Subcutaneous abdominal adipose tissue (tissue), 5 donors: ENCODE measurements at regions not wholly inside any gene's neighbourhood (a gene's known extent, or its start where the extent isn't known, plus 50 kb on each side); places are given as distances from the start of the nearest gene placed in this dataset.
"Not testable (repeated sequence)": the region's sequence is repeated elsewhere in the genome, so short reads cannot be mapped to it uniquely, and the experiment has no call there.

Source experiments
- H3K27ac ChIP-seq: one replicate; pipeline ENCODE4 v1.7.0; 2013; ENCODE audit warnings: low read depth, mild to moderate bottlenecking, inconsistent platforms, low read length, moderate library complexity
- H3K27me3 ChIP-seq, 5 donors: one replicate each; pipeline ENCODE4 v1.7.0; 2013; ENCODE audit warnings: low read length in 5 of 5, inconsistent platforms in 1 of 5; ENCODE audit not compliant: control insufficient read depth in 5 of 5, insufficient read depth in 4 of 5
- H3K36me3 ChIP-seq, 5 donors: one replicate each; pipeline ENCODE4 v1.7.0; 2013; ENCODE audit warnings: low read length in 5 of 5; ENCODE audit not compliant: control insufficient read depth in 5 of 5, insufficient read depth in 5 of 5
- H3K4me1 ChIP-seq, 5 donors: one replicate each; pipeline ENCODE4 v1.7.0; 2013; ENCODE audit warnings: low read length in 5 of 5, mild to moderate bottlenecking in 3 of 5, moderate library complexity in 1 of 5; ENCODE audit not compliant: control insufficient read depth in 5 of 5, insufficient read depth in 5 of 5
- H3K4me3 ChIP-seq, 5 donors: one replicate each; pipeline ENCODE4 v1.7.0; 2013; ENCODE audit warnings: low read length in 5 of 5, low read depth in 1 of 5
- H3K9ac ChIP-seq, 5 donors: one replicate each; pipeline ENCODE4 v1.7.0; 2013; ENCODE audit warnings: low read length in 5 of 5, mild to moderate bottlenecking in 4 of 5, moderate library complexity in 3 of 5
- H3K9me3 ChIP-seq, 5 donors: one replicate each; pipeline ENCODE4 v1.7.0; 2013; ENCODE audit warnings: low read length in 5 of 5; ENCODE audit not compliant: control insufficient read depth in 5 of 5
- donor health status: healthy.
- donor health status: healthy.
- donor health status: healthy.
- donor health status: healthy.
- donor health status: healthy.

GRCh38 chr1:119191325-119191724, 50.9 kb upstream of the WARS2 start:
- H3K4me1 ChIP-seq = peaks cover 0 to 4% (median 0%) of the 10 kb centered on the region in 5 donors
- H3K27me3 ChIP-seq = no peaks in the 10 kb centered on the region
- H3K36me3 ChIP-seq = no peaks in the 10 kb centered on the region
- no peak overlapping the region for H3K27ac ChIP-seq
- no peaks in the 10 kb centered on the region for H3K9me3 ChIP-seq
- H3K9ac ChIP-seq = no peak overlapping the region
- no peak overlapping the region for H3K4me3 ChIP-seq

- peaks cover 0 to 4% (median 0%) of the 10 kb centered on the region in 5 donors for H3K4me1 ChIP-seq
- H3K27ac ChIP-seq = no peak overlapping the region
- no peaks in the 10 kb centered on the region for H3K27me3 ChIP-seq
- no peaks in the 10 kb centered on the region for H3K36me3 ChIP-seq
- H3K9ac ChIP-seq = no peak overlapping the region
- no peak overlapping the region for H3K4me3 ChIP-seq
- H3K9me3 ChIP-seq = peaks cover 0 to 2% (median 1%) of the 10 kb centered on the region in 5 donors
Observed at GRCh38 chr1:119204197-119204960, 63.9 kb upstream of the WARS2 start.

GRCh38 chr1:119204961-119205357, 64.5 kb upstream of the WARS2 start:
- no peak overlapping the region for H3K4me3 ChIP-seq
- H3K36me3 ChIP-seq = no peaks in the 10 kb centered on the region
- no peaks in the 10 kb centered on the region for H3K27me3 ChIP-seq
- H3K9me3 ChIP-seq = no peaks in the 10 kb centered on the region
- H3K27ac ChIP-seq = no peak overlapping the region
- peaks cover 0 to 10% (median 0%) of the 10 kb centered on the region in 5 donors for H3K4me1 ChIP-seq
- no peak overlapping the region for H3K9ac ChIP-seq

- H3K9me3 ChIP-seq = no peaks in the 10 kb centered on the region
Observed at GRCh38 chr1:119209061-119209460, 68.6 kb upstream of the WARS2 start.

GRCh38 chr1:119209596-119210295, 69.3 kb upstream of the WARS2 start:
- H3K9ac ChIP-seq = no peak overlapping the region
- H3K27me3 ChIP-seq = no peaks in the 10 kb centered on the region
- peaks cover 0 to 13% (median 0%) of the 10 kb centered on the region in 5 donors for H3K4me1 ChIP-seq
- no peaks in the 10 kb centered on the region for H3K36me3 ChIP-seq
- no peaks in the 10 kb centered on the region for H3K9me3 ChIP-seq
- H3K4me3 ChIP-seq = no peak overlapping the region
- no peak overlapping the region for H3K27ac ChIP-seq

More at GRCh38 chr1:119209061-119209460, 68.6 kb upstream of the WARS2 start:
- no peaks in the 10 kb centered on the region for H3K36me3 ChIP-seq
- H3K4me3 ChIP-seq = no peak overlapping the region
- no peak overlapping the region for H3K9ac ChIP-seq
- no peak overlapping the region for H3K27ac ChIP-seq
- no peaks in the 10 kb centered on the region for H3K27me3 ChIP-seq
- peaks cover 0 to 13% (median 0%) of the 10 kb centered on the region in 5 donors for H3K4me1 ChIP-seq

GRCh38 chr1:119210296-119210649, 69.8 kb upstream of the WARS2 start:
- Histone ChIP-seq H3K36me3 (no peaks in the 10 kb centered on the region), H3K9ac (no peak overlapping the region), H3K9me3 (no peaks in the 10 kb centered on the region), H3K4me1 (peaks cover 0 to 13% (median 0%) of the 10 kb centered on the region in 5 donors), H3K27ac (no peak overlapping the region), H3K27me3 (no peaks in the 10 kb centered on the region), H3K4me3 (no peak overlapping the region)

GRCh38 chr1:119213213-119213612, 72.8 kb upstream of the WARS2 start:
- not testable (repeated sequence) for H3K27ac ChIP-seq, H3K9ac ChIP-seq, H3K4me3 ChIP-seq, H3K9me3 ChIP-seq, H3K27me3 ChIP-seq, H3K36me3 ChIP-seq
- peaks cover 0 to 13% (median 0%) of the 10 kb centered on the region in 5 donors for H3K4me1 ChIP-seq

- H3K36me3 ChIP-seq, H3K4me3 ChIP-seq, H3K27ac ChIP-seq, H3K27me3 ChIP-seq, H3K4me1 ChIP-seq, H3K9ac ChIP-seq, H3K9me3 ChIP-seq: not testable (repeated sequence)
Observed at GRCh38 chr1:119214961-119215360, 74.5 kb upstream of the WARS2 start.

GRCh38 chr1:119217309-119217828, 76.9 kb upstream of the WARS2 start:
- H3K9me3 ChIP-seq = no peaks in the 10 kb centered on the region
- H3K36me3 ChIP-seq = peaks cover 0 to 10% (median 0%) of the 10 kb centered on the region in 5 donors
- no peaks in the 10 kb centered on the region for H3K4me1 ChIP-seq
- H3K9ac ChIP-seq = no peak overlapping the region
- H3K27ac ChIP-seq = no peak overlapping the region
- no peaks in the 10 kb centered on the region for H3K27me3 ChIP-seq
- no peak overlapping the region for H3K4me3 ChIP-seq

GRCh38 chr1:119219711-119220110, 79.3 kb upstream of the WARS2 start:
- Histone ChIP-seq H3K4me3 (no peak overlapping the region), H3K9ac (no peak overlapping the region), H3K9me3 (no peaks in the 10 kb centered on the region), H3K27me3 (no peaks in the 10 kb centered on the region), H3K27ac (no peak overlapping the region), H3K4me1 (no peaks in the 10 kb centered on the region), H3K36me3 (peaks cover 0 to 10% (median 0%) of the 10 kb centered on the region in 5 donors)
